HG02642 (cell line): ENCODE measurements at regions not wholly inside any gene's neighbourhood (a gene's known extent, or its start where the extent isn't known, plus 50 kb on each side); places are given as distances from the start of the nearest gene placed in this dataset.

ENCODE experiments used
- ATAC-seq: cut with Tn5 transposase; IDR thresholded peaks from one replicate; pipeline ENCODE4 v1.9.1; 2021; ENCODE audit warnings: mild to moderate bottlenecking; ENCODE audit not compliant: unreplicated experiment, poor library complexity

GRCh38 chr9:23258569-23258968 lies 567.5 kb downstream of the ELAVL2 start:
- no peak for ATAC-seq

GRCh38 chr9:23278561-23278960 lies 547.5 kb downstream of the ELAVL2 start:
- ATAC-seq = no peak

DNA sequence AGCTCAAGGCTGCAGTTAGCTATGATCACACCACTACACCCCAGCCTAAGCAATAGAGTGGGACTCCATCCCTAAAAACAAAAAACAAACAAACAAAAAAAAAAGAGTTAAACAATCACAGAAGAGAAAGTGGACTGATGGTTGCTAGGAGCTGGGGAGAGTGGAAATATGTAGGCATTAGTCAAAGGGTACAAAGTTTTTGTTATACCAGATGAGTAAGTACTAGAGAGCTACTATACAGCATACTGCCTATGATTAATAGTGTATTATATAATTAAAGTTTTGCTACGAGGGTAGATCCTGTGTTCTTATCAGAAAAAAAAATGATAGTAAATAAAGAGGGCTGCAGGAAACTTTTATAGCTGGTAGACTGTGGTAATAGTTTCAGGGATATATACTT lies 538.6 kb downstream of the ELAVL2 start:
- ATAC-seq = no peak

GRCh38 chr9:23288545-23288944 lies 537.5 kb downstream of the ELAVL2 start:
- no peak for ATAC-seq

DNA sequence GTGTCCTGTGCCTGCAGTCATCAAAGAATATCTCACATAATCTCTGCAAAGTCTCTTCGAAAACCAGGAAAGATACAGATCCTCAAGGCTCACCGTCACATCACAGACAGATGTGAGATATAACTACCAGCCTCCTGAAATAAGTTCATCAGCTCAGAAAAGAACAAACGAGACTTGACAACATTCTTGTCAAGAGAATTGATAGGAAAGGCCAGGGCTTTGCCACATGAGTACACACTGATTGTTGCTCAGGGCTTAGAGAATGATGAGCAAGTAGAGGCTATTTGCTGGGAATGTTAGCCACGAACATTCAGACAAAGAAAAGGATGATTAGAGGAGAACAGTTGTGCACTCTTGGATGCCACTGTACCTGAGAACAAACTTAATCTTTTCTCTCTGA lies 535.1 kb downstream of the ELAVL2 start:
- ATAC-seq = no peak

DNA sequence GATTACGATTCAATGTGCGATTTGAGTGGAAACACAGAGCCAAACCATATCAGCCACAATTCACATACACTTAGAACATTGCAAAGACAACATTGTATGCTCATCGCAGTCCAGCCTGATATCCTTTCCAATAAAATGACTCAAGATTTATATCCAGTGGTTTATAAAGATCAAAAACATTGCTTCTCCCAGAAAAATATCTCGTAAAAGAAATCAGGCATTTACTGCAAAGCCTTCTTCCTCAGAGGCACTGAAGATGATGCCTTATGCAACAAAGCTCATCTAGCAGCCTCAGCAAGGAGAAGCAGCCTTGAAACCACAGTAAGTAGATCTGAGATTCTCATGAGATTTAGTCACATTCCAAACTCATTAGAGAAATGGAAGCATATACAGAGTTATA lies 523.8 kb downstream of the ELAVL2 start:
- ATAC-seq = no peak

- no peak for ATAC-seq
Observed at GRCh38 chr9:23306731-23307130, 519.3 kb downstream of the ELAVL2 start.

DNA sequence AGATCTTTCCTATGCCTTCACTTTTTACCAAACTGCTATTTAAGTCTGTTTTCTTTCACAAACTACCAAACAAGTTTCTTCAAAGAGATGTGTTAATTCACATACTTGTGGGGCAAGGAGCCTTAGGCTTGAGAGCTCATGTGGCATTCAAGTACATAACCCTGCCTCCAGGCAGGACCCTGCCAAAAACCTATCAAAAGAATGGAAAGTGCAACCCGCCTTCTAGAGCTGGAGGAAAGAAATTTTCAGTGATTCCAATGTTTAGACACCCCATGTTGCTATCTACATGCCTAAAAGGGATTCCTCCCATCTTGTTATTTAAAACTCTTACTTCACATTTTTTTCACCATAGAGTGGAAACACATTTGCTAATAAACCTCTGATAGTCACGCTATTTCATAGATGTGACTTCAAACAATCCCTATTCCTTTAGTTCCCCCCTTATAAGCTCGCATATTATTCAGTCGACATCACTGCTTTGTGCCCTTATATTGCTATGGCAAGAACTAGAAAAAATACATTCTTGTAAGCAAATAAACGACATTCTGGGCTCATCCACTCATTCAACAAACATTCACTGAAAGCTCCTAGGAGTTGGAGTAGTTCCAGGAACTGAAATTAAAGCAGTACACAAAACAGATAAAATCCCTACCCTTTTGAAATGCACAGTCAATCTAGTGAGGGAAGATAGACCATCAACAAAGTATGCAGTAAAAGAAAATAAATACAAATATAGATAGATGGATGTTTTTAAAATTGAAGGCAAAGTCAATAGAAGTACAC lies 518.1 kb downstream of the ELAVL2 start:
- no peak for ATAC-seq

DNA sequence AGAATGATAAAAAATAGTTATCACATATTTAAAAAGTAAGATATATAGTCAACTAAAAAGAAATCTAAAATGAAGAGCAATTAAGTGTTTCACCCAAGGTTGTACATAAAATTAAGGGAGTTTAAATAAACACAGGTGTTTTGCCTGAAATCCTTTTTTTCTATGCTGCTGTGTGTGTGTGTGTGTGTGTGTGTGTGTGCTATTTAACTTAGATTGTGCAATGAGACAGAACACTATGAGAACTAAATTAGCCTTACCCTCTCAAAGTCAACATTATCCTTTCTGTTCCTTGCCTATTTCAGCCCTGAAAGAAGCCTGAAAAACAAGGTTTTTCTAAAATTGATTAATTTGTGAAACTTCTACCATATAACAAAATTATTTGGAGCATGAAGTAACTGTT lies 516.2 kb downstream of the ELAVL2 start:
- ATAC-seq = no peak

GRCh38 chr9:23314247-23314646 lies 511.8 kb downstream of the ELAVL2 start:
- ATAC-seq = no peak

GRCh38 chr9:23319092-23319491 lies 506.9 kb downstream of the ELAVL2 start:
- ATAC-seq = no peak

DNA sequence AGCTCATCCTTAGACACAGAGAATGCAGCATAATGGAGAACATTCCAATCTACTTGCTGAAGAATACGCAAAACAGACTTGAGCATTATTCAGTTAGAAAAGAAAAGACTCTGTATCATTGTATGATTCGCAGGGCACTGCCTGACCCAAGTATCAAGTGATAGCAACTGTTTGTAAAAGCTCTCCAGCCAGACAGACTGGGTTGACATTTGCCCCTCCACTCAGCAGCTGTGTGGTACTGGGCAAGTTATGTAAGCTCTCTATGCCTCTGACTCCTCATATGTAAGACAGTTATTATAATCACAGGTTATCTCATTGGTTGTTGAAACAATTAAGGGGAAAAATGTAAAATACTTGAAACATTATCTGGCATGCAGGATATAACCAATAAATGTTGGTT lies 505.0 kb downstream of the ELAVL2 start:
- ATAC-seq = no peak

DNA sequence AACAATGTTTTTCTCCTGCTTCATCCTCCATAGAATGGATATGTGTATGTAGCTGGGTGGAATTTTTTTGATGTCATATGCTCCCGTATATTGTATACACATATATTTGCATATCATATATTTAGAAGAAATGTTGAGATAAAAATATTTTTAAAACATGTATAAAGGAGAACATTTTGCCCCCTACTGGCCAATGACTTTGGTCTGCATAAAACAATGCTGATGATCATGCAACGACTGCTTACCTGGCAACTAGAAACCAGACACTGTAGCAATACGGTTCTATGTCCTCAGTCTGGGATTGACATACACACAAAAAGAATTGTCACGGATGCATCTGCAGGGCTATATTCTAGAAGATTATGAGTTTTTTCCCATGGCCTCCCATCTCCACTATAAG lies 503.6 kb downstream of the ELAVL2 start:
- ATAC-seq = no peak

DNA sequence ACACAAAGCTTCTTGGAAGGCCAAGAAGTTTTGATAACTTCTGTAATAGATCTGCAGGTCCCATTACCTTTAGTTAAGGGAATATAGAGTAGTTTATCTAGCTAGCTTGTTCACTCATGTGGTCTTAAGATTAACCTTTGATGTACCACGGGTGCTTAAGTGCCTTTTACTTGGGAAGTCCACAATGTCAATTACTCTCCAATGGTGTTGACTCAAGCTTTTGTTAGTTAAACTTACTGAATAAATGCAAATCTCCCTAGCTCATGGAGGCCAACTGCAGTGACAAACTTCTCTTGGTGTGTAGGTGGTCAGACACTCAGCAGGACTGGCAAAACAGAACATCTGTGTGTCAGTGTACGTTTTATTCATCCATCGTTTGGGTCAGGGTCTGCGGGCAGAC lies 501.5 kb downstream of the ELAVL2 start:
- no peak for ATAC-seq

DNA sequence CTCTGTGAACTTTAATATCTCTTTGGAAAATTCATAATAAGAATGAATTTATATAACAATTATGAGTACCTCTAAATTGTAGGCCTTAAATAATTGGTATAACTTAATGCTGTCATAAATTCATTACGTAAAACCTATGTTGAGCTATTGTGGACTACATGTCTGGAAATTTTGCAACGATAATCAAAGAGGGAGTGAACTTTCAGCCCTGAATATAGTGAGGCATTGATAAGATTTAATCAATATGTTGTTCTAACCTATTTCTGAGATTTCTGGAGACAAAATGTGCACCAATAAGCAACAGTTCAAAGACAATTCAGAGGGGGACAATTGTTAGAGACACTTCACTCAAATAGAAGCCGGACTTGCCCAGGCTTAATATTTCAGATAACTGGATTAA lies 499.4 kb downstream of the ELAVL2 start:
- ATAC-seq = no peak

DNA sequence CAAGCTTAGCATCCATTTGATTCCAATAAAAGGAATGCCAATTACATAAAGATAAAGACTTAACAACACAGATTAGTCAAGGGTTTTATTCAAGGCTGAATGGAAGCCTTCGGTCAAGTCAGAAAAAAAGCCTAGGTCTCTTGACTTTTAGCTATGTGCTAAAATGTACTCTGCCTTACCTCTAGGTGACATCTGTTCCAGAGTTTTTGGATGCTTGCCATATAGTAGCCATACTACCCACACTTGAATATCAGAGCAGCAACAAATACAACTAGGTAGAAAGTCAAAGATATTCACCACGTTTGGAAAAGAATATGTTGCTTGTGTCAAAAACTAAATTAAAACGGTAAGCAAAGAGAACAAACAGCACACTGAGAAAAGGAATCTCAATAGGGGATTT lies 484.7 kb downstream of the ELAVL2 start:
- no peak for ATAC-seq

GRCh38 chr9:23342291-23342690 lies 483.7 kb downstream of the ELAVL2 start:
- no peak for ATAC-seq

GRCh38 chr9:23343226-23343625 lies 482.8 kb downstream of the ELAVL2 start:
- ATAC-seq = no peak

GRCh38 chr9:23361096-23361495 lies 464.9 kb downstream of the ELAVL2 start:
- ATAC-seq = no peak

GRCh38 chr9:23372703-23373102 lies 453.3 kb downstream of the ELAVL2 start:
- no peak for ATAC-seq

DNA sequence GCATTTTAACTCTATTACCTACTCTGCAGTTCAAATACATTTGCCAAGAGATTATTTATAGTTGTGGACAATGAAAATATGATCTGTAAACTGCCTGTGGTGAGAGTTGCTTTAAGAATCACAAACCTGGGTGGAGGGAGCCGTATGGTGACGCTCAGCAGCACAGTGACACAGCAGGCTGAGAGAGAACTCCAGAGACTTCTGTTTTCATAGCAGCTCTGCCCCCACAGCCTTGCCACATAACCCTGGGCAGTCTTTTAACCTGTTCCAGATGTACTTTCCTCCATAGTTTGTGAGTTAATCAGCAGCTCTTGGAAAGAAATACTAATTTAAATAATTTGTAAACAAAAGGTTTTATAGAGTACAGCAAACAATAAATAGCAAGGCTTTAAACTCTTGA lies 450.5 kb downstream of the ELAVL2 start:
- no peak for ATAC-seq

GRCh38 chr9:23379842-23380241 lies 446.2 kb downstream of the ELAVL2 start:
- no peak for ATAC-seq

DNA sequence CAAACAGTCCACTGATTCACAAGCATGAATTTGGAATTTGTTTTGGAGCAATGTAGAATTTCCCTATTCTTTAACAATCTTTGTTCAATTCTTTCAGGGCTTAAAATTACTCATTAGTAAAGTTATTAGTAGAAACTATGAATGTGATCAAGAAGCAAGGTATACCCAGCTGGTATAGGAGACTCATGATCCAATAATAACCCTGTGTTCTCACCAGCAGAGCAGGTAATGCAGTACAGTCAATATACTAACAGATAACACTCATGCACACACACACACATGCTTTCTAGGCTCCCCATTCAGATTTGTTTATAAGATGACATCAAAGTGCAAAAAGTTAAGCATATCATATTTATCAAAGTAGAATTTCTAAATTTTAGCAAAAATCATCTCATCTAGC lies 445.2 kb downstream of the ELAVL2 start:
- ATAC-seq = no peak
